ENCODE measurements at regions not wholly inside any gene's neighbourhood (a gene's known extent, or its start where the extent isn't known, plus 50 kb on each side); places are given as distances from the start of the nearest gene placed in this dataset.
"Not testable (repeated sequence)": the region's sequence is repeated elsewhere in the genome, so short reads cannot be mapped to it uniquely, and the experiment has no call there.

DNA sequence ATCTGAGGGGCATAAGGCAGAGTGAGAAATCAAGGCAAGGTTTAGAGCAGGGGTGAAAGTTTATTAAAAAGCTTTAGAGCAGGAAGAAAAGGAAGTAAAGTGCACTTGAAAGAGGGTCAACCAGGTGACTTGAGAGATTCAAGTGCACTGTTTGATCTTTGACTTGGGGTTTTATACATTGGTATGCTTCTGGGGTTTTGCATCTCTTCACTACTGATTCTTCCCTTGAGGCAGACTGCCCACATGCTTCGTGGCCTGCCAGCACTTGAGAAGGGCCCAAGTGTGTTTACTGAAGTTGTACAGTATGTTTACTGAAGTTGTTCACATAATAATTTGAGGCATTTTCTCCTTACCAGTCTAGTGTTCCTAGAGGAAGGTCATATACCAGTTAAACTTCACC is 367.0 kb upstream of the UBE2E2 start:
- no peak for DNase-seq

DNA sequence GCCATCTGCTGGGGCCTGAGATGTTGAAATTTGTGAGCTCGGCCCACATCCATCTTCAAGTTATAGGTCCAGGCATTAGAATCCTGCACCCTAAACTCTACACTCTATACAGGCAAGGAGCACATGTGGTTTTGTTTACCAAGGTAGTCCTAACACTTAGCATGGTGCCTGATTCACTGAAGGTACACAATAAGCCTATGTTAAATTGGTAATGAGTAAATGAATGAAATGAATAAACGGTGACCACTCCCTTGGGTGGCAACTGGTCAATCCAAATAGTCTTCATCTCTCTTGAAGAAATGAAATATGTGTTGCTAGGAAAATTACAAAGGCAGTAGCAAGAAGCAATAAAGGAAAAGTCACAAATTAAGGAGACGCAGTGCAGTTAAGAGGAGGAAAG is 359.3 kb upstream of the UBE2E2 start:
- no peak for DNase-seq

DNA sequence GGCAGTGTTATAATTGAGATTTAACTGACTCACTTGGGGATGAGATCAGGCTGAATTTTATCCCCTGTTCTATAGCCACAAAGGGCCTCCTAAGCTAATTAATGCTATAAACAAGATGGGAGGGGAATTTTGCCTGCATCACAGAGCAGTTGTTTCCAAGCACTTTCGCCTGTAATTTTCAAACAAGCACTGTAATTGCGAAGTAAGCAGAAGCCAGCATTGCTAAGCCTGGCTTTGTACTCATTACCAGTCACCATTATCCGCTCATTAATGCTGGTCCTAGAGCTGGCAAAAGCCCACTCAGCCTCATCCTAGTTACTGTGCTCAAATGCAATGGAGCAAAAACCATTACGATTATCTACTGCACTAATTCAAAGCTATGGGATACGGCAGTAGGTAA is 356.6 kb upstream of the UBE2E2 start:
- DNase-seq = no peak

DNA sequence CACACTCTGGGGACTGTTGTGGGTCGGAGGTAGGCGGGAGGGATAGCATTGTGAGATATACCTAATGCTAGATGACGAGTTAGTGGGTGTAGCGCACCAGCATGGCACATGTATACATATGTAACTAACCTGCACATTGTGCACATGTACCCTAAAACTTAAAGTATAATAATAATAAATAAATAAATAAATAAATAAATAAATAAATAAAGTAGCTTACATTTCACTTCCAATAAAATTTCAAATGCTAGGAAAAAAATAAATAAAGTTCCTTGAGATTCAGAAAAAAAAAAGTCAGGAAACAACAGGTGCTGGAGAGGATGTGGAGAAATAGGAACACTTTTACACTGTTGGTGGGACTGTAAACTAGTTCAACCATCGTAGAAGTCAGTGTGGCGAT is 353.5 kb upstream of the UBE2E2 start:
- not testable (repeated sequence) for DNase-seq

DNA sequence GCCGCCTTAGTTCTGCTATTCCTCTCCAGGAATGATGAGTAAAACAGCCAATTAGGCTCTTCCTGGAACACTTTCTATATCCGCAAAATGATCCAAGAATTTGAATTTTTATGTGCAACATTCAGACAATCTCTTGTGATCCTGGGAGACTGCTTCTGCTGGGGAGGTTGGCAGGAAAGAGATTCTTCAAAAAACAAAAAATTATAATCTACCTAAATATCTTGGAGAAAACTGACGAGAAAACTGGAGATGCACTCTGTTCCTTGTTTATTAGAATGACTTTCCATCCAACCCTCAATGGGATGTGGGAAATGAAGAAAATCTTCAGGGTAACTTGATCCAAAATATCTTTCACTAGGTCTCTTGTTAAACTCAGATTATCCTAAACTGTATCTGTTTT is 346.3 kb upstream of the UBE2E2 start:
- DNase-seq = no peak

DNA sequence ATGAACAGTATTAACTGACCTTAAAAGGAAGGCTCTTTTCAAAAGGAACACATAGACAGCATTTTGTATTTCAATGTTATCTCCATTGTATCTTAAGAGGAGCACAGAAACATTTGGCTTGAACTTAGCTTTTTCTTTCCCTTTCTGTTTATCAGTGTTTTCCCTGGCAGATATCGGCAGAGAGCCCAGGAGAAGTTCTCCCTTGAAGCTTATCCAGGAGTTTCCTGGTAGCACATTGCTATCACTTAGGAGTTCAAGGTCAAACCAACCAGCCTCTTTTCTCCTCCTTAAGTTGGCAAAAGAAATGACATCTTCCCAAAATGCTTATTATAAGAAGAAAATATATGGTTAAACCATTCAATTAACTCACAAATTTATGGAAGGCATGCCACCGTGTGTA is 344.6 kb upstream of the UBE2E2 start:
- DNase-seq = no peak

DNA sequence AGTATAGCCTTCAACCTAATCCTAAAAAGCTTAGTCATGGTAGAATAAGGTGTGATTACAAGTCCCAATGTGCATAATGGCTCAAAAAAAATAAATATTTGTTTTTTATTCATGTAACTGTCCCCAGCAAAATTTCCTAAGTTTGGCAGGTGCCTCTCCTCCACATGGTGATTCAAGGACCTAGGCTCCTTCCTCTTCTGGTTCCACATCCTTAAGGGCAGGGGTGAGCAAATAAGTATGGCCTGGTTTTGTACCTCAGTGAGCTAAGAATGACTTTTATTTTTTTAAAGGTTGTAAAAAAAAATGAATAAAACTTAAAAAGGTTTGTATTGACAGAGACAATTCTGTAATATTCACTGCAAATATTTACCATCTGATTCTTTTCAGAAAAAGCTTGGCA is 343.5 kb upstream of the UBE2E2 start:
- no peak for DNase-seq

DNA sequence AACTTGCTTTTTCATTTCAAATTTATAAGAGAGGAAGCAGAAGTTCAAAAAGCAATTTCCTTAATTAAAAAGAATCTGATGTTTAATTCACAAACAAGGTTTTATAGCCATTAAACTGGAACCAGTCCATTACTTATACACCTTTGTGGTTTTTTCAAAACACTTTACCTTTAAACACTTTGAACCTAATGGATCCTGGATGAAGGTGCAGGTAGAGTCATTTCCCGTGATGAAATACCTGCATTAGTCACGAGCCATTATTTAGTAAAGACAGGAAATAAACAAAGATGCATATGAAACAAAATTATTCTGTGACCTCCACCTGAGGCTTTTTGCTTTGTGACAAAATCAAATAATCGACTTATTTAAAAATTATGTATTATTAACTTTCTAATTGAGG is 341.7 kb upstream of the UBE2E2 start:
- DNase-seq = no peak

DNA sequence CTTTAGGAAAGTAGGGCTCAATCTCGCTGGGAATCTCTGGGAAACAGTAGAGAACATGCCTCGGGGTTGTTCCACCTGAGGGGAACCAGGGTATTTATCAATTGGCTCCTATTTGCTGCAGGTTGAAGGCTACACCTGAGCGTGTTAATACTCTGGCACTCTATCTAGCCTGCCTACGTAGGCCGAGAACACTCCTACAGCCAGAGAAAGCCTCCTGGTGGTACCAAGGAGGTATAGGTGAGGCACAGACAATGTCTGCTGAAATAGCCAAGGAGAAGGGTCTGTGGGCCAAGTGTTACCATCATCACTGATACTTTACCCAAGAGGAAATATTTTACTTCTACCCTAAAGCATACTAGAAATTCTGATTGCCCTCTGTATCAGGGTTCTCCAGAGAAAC is 341.0 kb upstream of the UBE2E2 start:
- no peak for DNase-seq

DNA sequence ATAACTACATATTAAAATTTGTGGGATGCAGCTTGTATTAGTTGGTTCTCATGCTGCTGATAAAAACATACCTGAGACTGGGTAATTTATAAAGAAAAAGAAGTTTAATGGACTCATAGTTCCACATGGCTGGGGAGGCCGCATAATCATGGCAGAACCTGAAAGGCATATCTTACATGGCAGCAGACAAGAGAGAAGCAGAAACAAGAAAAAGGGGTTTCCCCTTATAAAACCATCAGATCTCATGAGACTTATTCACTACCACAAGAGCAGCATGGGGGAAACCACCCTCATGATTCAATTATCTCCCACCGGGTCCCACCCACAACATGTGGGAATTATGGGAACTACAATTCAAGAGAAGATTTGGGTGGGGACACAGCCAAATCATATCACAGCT is 320.3 kb upstream of the UBE2E2 start:
- not testable (repeated sequence) for DNase-seq

DNA sequence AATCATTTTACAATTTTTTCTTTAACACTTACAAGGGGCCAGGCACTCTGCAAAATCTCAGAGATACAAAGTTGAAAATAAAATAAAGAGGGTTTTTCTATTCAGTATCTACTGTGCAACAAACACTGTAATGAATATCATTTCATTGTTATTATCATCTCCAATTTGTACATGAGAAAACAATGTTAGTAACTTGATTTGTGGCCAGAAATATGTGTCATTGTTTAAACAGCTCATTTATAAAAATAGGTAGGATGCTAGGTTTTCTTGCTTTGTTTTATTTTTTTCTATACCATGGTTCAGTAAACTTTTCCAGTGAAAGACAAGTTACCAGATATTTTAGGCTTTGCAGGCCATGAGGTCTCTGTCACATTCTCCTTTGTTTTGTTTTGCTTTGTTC is 318.1 kb upstream of the UBE2E2 start:
- DNase-seq = no peak

DNA sequence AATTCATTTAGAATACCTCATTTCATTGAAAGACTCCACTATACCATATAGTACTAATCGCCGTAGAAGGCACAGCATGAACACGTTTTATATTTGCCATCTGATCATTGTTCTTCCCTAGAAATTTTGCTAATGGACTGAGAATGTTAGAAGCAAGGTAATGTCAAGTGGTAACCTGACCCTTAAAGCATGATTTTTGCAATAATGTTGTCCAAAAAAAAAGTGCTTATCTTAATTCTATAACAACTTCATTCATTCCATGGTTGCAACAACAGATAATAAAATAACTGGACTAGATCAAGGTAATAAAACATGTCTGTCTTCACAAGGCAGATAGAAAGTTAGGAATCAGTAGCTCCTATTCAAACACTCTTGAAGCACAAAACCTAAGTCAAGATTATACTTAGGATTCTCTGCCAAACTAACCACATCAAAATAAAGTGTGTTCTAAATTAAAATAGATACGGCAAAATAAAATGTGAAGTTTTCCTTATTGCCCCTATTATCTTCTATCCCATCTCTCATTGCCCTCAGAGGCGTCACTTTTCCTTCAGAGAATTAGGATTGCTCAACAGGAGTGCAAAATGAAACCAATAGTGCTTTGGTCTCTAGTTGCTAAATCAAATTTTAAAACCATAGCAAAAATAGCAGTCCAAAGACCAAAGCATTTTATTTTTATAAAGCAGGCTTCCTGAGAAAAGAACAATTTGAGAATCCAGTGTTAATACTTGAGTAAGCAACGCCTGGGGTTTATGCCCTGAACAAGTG is 317.4 kb upstream of the UBE2E2 start:
- DNase-seq = no peak

DNA sequence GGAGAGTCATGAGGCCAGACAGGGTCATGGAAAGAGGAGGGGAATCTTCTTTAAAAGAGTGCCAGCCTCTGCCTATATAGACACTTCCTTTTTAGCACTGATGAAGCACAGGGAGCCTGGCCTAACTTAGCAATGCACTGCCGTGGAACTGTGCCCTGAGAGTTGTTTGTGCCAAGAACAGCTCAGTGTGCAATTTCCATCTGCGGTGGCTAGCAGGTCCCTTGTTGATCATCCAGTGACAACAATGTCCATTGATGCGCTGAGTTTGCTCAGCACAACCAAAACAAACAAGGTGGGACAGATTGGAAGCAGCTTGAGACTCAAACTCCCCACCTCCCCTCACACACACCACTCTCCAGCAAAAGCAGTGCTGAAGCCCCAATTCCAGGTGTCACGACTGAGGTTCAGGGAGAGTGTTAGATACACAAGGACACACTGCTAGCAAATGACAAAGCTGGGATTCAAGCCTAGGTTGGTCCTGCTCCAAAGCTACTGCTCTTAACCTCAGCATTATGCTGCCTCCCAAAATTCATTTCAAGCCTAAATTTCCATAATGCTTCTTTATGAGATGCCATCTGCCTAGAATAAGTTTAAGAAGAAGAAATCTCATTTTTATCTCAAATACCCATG is 316.6 kb upstream of the UBE2E2 start:
- DNase-seq = no peak

DNA sequence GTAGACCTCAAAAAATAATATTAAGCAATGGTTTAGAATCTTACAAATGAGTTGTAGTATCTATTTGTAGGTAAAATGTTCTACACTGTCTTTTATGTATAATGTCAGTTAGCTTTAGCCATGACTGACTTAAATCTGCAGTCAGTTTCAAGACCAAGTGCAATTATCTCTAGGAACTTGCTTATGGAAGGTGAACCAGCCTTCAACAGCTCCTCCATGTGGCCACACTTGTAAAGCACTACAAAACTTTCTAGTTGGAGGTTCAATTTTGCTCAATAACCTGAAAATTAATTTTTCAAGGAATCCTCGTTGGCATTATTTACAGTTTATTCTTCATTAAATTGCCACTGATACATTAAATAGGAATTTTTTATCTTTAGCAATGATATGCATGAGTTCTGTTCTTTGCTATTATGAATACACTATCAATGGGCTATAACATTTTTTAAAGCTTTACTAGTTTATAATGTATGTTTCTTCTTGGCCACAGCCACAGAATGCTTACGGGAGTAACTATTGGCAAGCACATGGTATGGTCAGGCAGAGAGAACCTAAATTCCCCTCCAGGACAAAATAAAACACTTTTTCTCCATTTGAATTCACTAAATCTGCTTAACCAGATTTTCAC is 315.3 kb upstream of the UBE2E2 start:
- DNase-seq = no peak

DNA sequence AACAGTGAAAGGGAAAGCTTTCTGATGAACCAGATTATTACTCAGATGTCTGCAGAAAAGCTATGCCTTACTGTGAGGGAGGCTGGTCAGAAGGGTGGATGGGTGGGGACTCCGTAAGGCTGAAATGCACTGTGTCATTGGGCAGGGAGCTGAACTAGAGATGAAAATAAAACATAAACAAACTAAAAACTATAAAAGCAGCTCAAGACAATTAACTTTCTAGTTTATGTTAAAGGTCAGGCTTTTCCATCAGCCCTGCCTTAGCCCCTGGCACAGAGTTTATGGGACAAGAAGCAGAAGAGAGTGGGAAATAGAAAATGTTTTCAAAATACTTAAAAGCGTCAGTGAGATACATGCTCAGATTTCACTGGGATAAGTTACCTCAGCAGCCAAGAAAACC is 310.0 kb upstream of the UBE2E2 start:
- DNase-seq = no peak

DNA sequence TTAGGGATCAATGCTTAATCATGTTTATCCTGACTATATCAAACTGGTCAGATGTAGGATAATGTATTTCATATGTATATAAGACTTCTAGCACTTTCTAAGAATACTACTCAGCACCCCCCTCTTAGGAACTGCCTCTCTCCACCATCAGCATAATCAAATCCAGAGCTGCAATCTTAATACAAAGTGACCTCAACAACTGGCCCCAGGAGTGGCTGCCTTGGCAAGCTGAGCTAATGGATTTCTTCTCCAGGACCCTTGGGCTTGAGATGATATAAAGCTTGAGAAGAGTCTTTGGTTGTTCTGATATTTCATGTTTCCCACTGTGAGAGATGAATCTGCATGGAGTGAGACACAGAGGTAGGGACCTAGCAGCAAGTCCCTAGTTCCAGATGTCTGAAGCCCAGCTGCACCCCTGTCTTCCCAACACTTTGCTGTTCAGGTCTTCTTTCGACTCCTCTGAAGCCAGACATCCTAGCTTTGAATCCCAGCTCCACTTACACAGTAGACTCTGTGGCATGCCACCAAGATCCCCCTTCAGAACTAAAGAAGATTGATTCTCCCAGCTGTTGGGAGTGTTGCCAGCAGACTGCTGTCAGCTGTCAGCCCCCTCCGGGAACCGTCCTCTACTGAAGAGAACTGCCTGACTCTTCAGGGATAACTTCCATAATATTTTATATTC is 309.3 kb upstream of the UBE2E2 start:
- no peak for DNase-seq

DNA sequence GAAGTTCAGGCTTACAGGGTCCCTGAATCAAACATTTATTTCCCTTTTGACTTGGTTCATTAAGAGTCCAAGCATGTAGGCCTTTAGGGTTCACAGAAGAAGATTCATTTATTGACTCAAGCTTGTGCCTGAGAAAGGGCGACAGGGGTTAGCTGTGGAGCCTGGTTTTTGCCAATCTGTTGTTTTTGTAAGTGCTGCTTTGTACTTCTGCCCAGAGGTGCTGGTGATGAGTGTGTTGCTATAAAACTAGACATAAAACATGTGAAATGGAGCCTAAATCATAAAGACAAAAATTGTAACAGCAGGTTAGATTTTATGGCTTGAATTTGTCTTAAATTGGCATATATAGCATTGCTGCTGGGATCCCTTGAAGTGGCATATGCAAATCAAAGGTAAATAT is 308.3 kb upstream of the UBE2E2 start:
- DNase-seq = no peak

DNA sequence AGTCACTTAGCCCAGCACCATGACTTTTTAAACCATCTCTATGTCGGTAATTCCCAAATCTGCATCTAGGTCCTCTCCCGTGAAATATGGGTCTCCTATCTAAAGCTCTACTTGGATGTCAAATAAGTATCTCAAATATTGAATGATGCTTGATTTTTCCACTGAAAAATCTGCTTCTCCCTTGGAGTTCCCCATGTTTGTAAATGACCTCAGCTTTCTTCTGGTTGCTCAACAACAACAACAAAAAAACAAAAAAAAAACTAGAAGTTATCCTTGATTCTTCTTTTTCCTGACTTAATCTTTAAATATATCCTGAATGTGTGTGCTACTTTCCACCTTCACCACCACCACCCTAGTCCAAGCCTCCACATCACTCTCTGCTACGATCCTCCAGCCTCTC is 307.5 kb upstream of the UBE2E2 start:
- DNase-seq = no peak

DNA sequence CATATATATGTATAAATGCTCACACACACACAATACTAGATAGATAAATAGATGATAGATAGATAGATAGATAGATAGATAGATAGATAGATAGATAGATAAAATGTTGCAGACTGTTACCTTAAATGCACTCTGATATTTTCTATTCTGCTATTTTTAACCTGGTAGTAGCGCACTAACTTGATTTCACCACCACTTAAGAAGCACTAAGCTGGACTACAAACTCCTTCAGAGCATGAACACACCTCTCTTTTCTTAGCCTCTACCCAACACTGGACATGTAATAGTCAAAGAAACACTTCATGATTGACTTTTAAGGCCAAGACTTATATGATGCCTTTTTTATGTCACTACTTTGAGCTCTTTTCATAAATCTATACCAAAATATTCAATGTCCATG is 304.6 kb upstream of the UBE2E2 start:
- no peak for DNase-seq

DNA sequence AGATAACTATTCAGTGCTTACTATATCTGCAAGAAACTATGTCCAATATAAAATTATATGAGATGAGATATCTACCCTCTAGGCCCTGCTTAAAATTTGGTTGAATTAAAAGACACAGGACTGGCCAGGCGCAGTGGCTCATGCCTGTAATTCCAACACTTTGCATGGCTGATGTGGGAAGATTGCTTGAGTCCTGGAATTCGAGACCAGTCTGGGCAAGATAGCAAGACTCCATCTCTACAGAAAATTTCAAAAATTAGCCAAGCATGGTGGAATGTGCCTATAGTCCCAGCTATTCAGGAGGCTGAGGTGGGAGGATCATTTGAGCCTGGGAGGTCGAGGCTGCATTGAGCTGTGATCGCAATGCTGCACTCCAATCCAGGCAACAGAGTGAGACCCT is 303.7 kb upstream of the UBE2E2 start:
- no peak for DNase-seq

DNA sequence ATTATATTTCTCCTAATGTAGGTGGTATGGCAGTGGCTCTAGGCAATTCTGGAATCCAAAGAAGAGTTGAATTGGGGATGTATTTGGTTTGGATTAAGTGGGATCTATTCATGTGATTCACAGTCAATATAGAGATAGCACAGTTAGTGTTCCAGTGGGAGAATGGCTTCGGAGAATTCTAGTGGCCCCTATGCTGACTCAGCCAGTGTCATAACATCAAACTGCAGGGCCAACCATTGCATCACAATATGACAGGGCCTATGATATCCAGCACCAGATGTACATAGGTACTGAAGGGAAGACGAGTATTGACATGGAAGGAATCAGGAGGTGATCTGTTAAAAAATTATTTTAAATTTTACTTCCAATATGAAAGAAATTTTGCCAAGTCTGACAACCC is 302.8 kb upstream of the UBE2E2 start:
- DNase-seq = no peak

DNA sequence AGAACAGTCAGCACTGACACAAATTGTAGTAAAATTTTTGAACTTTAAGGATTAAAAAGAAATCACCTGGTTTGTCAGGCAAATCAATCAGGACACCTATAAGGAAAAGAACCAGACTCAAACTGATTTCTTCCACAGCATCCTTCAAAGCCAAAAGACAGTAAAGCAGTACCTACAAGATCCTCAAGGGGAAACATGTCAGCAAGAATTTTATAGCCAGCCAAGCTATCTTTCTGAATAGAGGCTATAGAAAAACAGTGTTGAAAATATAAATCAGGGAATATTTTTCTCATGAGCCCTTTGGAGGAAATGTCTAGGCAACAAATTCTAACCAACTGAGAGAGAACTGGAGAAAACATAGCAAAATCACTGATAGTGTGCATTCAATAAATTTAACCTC is 301.4 kb upstream of the UBE2E2 start:
- no peak for DNase-seq

DNA sequence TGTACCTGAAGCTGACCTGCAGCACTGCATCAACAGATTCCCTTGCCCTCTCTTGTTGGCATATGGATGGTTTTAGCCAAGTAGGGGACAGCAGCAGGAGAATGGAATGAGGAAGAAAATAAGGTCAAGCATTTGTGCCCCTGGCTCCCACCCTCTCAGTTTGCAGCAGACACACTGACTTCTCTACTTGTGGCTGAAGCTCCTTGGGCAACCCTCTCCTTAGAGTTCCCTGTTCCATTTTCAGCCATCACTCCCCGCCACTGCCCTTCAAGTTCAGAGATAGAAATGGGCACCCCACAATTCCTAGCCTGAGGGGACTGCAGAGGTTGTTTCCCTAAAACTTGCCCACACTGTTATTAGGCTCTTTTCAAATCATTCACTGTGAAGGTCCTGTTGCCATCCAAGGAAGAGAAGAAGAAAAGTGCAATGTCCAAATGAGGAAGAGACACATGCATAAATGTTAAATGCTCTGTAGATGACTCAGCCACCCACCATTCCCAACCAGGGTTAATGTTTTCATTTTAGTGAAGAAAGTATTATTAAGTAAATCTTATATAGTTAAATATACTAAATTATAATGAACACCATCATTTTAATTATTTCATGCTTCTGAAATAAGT is 295.9 kb upstream of the UBE2E2 start:
- no peak for DNase-seq

DNA sequence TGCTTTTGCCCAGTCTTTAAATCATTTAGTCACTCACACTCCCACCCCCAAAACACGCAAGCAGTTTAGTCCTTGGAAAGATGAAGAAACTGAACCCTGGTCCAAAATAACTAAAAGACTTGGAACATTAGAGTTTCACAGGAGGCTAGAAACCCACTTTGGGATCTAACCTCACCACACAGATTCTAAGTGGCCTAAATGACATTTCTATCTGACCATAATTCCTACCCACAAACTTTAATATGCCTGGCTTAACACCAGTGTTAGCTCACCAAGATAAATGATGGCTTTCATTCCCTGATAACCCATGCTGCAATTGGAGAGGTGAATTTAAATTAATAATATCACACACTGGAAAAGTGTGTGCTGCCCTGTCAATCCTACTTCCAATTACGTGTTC is 295.3 kb upstream of the UBE2E2 start:
- DNase-seq = no peak
